ENCODE measurements at regions not wholly inside any gene's neighbourhood (a gene's known extent, or its start where the extent isn't known, plus 50 kb on each side); places are given as distances from the start of the nearest gene placed in this dataset.

- TF ChIP-seq CTCF (IDR thresholded peaks at IDR 0.05 in 4 of 5, conservative IDR thresholded peaks at IDR 0.05 in 1 of 5) (no peak), POLR2A (IDR thresholded peaks at IDR 0.05) (no peak)
Observed at GRCh38 chr10:94088926-94089381, 95.2 kb downstream of the PLCE1 start.
